ENCODE measurements at regions not wholly inside any gene's neighbourhood (a gene's known extent, or its start where the extent isn't known, plus 50 kb on each side); places are given as distances from the start of the nearest gene placed in this dataset.

- TF ChIP-seq, protein P1, sequence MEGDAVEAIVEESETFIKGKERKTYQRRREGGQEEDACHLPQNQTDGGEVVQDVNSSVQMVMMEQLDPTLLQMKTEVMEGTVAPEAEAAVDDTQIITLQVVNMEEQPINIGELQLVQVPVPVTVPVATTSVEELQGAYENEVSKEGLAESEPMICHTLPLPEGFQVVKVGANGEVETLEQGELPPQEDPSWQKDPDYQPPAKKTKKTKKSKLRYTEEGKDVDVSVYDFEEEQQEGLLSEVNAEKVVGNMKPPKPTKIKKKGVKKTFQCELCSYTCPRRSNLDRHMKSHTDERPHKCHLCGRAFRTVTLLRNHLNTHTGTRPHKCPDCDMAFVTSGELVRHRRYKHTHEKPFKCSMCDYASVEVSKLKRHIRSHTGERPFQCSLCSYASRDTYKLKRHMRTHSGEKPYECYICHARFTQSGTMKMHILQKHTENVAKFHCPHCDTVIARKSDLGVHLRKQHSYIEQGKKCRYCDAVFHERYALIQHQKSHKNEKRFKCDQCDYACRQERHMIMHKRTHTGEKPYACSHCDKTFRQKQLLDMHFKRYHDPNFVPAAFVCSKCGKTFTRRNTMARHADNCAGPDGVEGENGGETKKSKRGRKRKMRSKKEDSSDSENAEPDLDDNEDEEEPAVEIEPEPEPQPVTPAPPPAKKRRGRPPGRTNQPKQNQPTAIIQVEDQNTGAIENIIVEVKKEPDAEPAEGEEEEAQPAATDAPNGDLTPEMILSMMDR (tag by site-specific recombination; IDR thresholded peaks at IDR 0.05), result no peak
- TF ChIP-seq, protein P2, sequence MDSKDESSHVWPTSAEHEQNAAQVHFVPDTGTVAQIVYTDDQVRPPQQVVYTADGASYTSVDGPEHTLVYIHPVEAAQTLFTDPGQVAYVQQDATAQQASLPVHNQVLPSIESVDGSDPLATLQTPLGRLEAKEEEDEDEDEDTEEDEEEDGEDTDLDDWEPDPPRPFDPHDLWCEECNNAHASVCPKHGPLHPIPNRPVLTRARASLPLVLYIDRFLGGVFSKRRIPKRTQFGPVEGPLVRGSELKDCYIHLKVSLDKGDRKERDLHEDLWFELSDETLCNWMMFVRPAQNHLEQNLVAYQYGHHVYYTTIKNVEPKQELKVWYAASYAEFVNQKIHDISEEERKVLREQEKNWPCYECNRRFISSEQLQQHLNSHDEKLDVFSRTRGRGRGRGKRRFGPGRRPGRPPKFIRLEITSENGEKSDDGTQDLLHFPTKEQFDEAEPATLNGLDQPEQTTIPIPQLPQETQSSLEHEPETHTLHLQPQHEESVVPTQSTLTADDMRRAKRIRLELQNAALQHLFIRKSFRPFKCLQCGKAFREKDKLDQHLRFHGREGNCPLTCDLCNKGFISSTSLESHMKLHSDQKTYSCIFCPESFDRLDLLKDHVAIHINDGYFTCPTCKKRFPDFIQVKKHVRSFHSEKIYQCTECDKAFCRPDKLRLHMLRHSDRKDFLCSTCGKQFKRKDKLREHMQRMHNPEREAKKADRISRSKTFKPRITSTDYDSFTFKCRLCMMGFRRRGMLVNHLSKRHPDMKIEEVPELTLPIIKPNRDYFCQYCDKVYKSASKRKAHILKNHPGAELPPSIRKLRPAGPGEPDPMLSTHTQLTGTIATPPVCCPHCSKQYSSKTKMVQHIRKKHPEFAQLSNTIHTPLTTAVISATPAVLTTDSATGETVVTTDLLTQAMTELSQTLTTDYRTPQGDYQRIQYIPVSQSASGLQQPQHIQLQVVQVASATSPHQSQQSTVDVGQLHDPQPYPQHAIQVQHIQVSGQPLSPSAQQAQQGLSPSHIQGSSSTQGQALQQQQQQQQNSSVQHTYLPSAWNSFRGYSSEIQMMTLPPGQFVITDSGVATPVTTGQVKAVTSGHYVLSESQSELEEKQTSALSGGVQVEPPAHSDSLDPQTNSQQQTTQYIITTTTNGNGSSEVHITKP (tag by site-specific recombination; IDR thresholded peaks at IDR 0.05), result no peak
- TF ChIP-seq ZNF121 (tag by site-specific recombination; IDR thresholded peaks at IDR 0.05), result no peak
- no peak for TF ChIP-seq ZNF654 (tag by site-specific recombination; IDR thresholded peaks at IDR 0.05; ENCODE audit: low read depth)
- TF ChIP-seq ZNF26 (tag by site-specific recombination; IDR thresholded peaks at IDR 0.05), result no peak
- TF ChIP-seq SP2 (tag by site-specific recombination; IDR thresholded peaks at IDR 0.05), result no peak
- no peak for TF ChIP-seq ZNF24 (tag by site-specific recombination; IDR thresholded peaks at IDR 0.05)
- no peak for TF ChIP-seq KLF8 (tag by site-specific recombination; IDR thresholded peaks at IDR 0.05)
- TF ChIP-seq, protein P3, sequence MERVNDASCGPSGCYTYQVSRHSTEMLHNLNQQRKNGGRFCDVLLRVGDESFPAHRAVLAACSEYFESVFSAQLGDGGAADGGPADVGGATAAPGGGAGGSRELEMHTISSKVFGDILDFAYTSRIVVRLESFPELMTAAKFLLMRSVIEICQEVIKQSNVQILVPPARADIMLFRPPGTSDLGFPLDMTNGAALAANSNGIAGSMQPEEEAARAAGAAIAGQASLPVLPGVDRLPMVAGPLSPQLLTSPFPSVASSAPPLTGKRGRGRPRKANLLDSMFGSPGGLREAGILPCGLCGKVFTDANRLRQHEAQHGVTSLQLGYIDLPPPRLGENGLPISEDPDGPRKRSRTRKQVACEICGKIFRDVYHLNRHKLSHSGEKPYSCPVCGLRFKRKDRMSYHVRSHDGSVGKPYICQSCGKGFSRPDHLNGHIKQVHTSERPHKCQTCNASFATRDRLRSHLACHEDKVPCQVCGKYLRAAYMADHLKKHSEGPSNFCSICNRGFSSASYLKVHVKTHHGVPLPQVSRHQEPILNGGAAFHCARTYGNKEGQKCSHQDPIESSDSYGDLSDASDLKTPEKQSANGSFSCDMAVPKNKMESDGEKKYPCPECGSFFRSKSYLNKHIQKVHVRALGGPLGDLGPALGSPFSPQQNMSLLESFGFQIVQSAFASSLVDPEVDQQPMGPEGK (tag by site-specific recombination; IDR thresholded peaks at IDR 0.05), result no peak
- TF ChIP-seq KLF10 (tag by site-specific recombination; IDR thresholded peaks at IDR 0.05), result no peak
- TF ChIP-seq ZNF211 (tag by site-specific recombination; IDR thresholded peaks at IDR 0.05; ENCODE audit: low read depth), result no peak
- no peak for TF ChIP-seq ZNF561 (tag by site-specific recombination; IDR thresholded peaks at IDR 0.05; ENCODE audit: borderline replicate concordance)
- no peak for TF ChIP-seq ZNF302 (tag by site-specific recombination; IDR thresholded peaks at IDR 0.05; ENCODE audit: low read depth)
- no peak for TF ChIP-seq ZNF175 (tag by site-specific recombination; IDR thresholded peaks at IDR 0.05)
These were observed 628.9 kb downstream of the DIAPH3 start for GRCh38 chr13:59534806-59535205.

Measured in HEK293 (cell line).